Panc1 (cell line): ENCODE measurements at regions not wholly inside any gene's neighbourhood (a gene's known extent, or its start where the extent isn't known, plus 50 kb on each side); places are given as distances from the start of the nearest gene placed in this dataset.

ENCODE experiments used
- ATAC-seq: fragments of 200-7000 bp; cut with Tn5 transposase; 2 replicates; pipeline ENCODE4 v1.9.1; 2020; ENCODE audit warnings: mild to moderate bottlenecking, moderate library complexity
- BruUV-seq: library from RNA; stranded (reverse); fragments of 400-500 nt; replicated peaks from 2 replicates; lab custom pipeline; 2021; lab: Mats Ljungman, UMichigan
- CTCF ChIA-PET: fragments of 300-600 bp; sonication (Branson Sonifier 250); formaldehyde crosslinking; loops from one replicate; lab custom pipeline; 2022; ENCODE audit warnings: antibody characterized with exemption; lab: Charles Lee
- POLR2A ChIA-PET: fragments of 300-600 bp; sonication (Branson Sonifier 250); formaldehyde crosslinking; loops from one replicate; lab custom pipeline; 2022; ENCODE audit warnings: antibody characterized with exemption; lab: Charles Lee
- DNase-seq: peaks from one replicate; pipeline ENCODE4 v3.0.0-alpha.2; 2010; ENCODE audit warnings: low read depth, low spot score
- H3K27ac ChIP-seq: 2 replicates; pipeline ENCODE4 v1.5.1; 2011; ENCODE audit warnings: mild to moderate bottlenecking, low read length, inconsistent platforms
- H3K27me3 ChIP-seq: fragments of 200-500 bp; sonication (Bioruptor generic); 2 replicates; pipeline ENCODE4 v1.6.0; 2014; ENCODE audit warnings: low read length, inconsistent platforms; ENCODE audit not compliant: control insufficient read depth, insufficient read depth
- H3K36me3 ChIP-seq: fragments of 200-500 bp; sonication (Bioruptor generic); 2 replicates; pipeline ENCODE4 v1.5.1; 2014; ENCODE audit warnings: inconsistent platforms, mild to moderate bottlenecking, low read length, moderate library complexity; ENCODE audit not compliant: control insufficient read depth, insufficient read depth
- H3K4me1 ChIP-seq: 2 replicates; pipeline ENCODE4 v1.5.1; 2011; ENCODE audit warnings: inconsistent platforms, mild to moderate bottlenecking, low read length, moderate library complexity; ENCODE audit not compliant: control insufficient read depth, insufficient read depth
- H3K4me3 ChIP-seq, 2 experiments: 2 replicates each; pipeline ENCODE4 v1.5.1; 2011 to 2012; ENCODE audit warnings: low read depth in 2 of 2, low read length in 2 of 2, mild to moderate bottlenecking in 2 of 2, inconsistent platforms in 1 of 2, moderate library complexity in 1 of 2
- H3K9me3 ChIP-seq: fragments of 200-500 bp; sonication (Bioruptor generic); 2 replicates; pipeline ENCODE4 v1.5.1; 2014; ENCODE audit warnings: low read depth, mild to moderate bottlenecking, inconsistent platforms, low read length, moderate library complexity; ENCODE audit not compliant: control insufficient read depth, insufficient read depth
- CTCF ChIP-seq: fragments of 450-650 bp; IDR thresholded peaks from 2 replicates; pipeline ENCODE4 v1.5.1; 2017; ENCODE audit warnings: mild to moderate bottlenecking
- POLR2AphosphoS5 ChIP-seq: IDR thresholded peaks from 2 replicates; pipeline ENCODE4 v1.6.1; 2012; ENCODE audit warnings: mild to moderate bottlenecking, low read depth, low read length, moderate library complexity
- REST ChIP-seq, 2 experiments: IDR thresholded peaks; 2 replicates each; pipeline ENCODE4 v1.6.1; 2011 to 2012; ENCODE audit warnings: low read depth in 2 of 2, control low read depth in 1 of 2, low read length in 1 of 2, mild to moderate bottlenecking in 1 of 2, moderate library complexity in 1 of 2; ENCODE audit not compliant: insufficient read depth in 1 of 2
- SIN3A ChIP-seq: IDR thresholded peaks from 2 replicates; pipeline ENCODE4 v1.6.1; 2012; ENCODE audit warnings: low read depth, mild to moderate bottlenecking, low read length, moderate library complexity, borderline replicate concordance; ENCODE audit not compliant: insufficient read depth
- TCF7L2 ChIP-seq: IDR thresholded peaks from 2 replicates; pipeline ENCODE4 v1.6.1; 2011; ENCODE audit warnings: mild to moderate bottlenecking, low read depth, low read length, inconsistent platforms
- in situ Hi-C: cut with HindIII; loops from 2 replicates; pipeline ENCODE4 v1.10.0; 2016; ENCODE audit warnings: low sequenced_read_pairs, low pct_unique_long_range_greater_than_20kb
- intact Hi-C: fragments of 100-400 bp; cut with micrococcal nuclease; formaldehyde crosslinking; loops from one replicate; pipeline ENCODE4 v1.10.0; 2022; ENCODE audit not compliant: unreplicated experiment

GRCh38 chr12:87794854-87795253, 234.3 kb downstream of the C12orf50 start:
- no peak for ATAC-seq
- no peak for DNase-seq
- POLR2A ChIA-PET, result no interaction called here
- CTCF ChIA-PET, result interaction anchor here (0.5 kb wide), 1 partner anchor 68 kb away, joined by 3 read pairs; no protein-coding TSS in a partner anchor
- intact Hi-C loops, result no loop called here
- no peaks in the 10 kb centered on the region for H3K9me3 ChIP-seq
- no peak overlapping the region for H3K27ac ChIP-seq
- H3K4me1 ChIP-seq, result no peaks in the 10 kb centered on the region
- no peaks in the 10 kb centered on the region for H3K27me3 ChIP-seq
- in situ Hi-C loops, result no loop called here
- no TSS peak for BruUV-seq
- H3K36me3 ChIP-seq, result no peaks in the 10 kb centered on the region; the same call in 1 of the 2 replicates
- no peak overlapping the region for H3K4me3 ChIP-seq
- TF ChIP-seq TCF7L2 (no peak), POLR2AphosphoS5 (no peak), REST (IDR thresholded peaks at IDR 0.05; ENCODE audit: insufficient read depth in 1 of 2, low read depth in 2 of 2, low read length in 1 of 2) (no peak), CTCF (no peak), SIN3A (no peak)

- no TSS peak for BruUV-seq
These were observed 236.1 kb downstream of the C12orf50 start for GRCh38 chr12:87793131-87793530.

More at GRCh38 chr12:87793131-87793530, 236.1 kb downstream of the C12orf50 start:
- H3K27ac ChIP-seq, result no peak overlapping the region
- H3K4me3 ChIP-seq, result no peak overlapping the region
- in situ Hi-C loops, result no loop called here
- H3K27me3 ChIP-seq, result no peaks in the 10 kb centered on the region
- TF ChIP-seq POLR2AphosphoS5, result no peak
- no peak for TF ChIP-seq REST (IDR thresholded peaks at IDR 0.05; ENCODE audit: insufficient read depth in 1 of 2, low read depth in 2 of 2, low read length in 1 of 2)
- intact Hi-C loops, result no loop called here
- CTCF ChIA-PET, result no interaction called here
- no peak for DNase-seq
- H3K9me3 ChIP-seq, result no peaks in the 10 kb centered on the region
- no peaks in the 10 kb centered on the region; the same call in 1 of the 2 replicates for H3K36me3 ChIP-seq
- ATAC-seq, result no peak
- POLR2A ChIA-PET, result no interaction called here
- no peaks in the 10 kb centered on the region for H3K4me1 ChIP-seq
